ENCODE measurements at regions not wholly inside any gene's neighbourhood (a gene's known extent, or its start where the extent isn't known, plus 50 kb on each side); places are given as distances from the start of the nearest gene placed in this dataset.

DNA sequence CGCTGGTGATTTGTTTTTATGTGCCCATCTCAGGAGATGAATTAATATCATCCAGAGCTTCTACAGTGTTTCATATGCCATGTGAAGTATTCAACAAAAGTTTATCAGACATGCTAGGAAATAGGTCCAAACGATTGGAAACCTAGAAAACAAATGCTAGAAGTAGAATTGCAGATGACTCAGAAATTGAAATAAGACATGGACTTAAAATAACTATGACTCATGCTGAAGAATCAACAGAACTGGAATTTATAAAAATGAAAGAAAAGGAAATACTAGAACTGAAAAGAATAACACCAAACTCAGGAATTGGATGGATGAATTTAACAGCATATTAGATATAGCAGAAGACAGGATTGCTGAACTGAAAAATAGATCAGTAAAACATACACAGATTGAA is 172.7 kb upstream of the GIMD1 start:
- TF ChIP-seq, protein P1, sequence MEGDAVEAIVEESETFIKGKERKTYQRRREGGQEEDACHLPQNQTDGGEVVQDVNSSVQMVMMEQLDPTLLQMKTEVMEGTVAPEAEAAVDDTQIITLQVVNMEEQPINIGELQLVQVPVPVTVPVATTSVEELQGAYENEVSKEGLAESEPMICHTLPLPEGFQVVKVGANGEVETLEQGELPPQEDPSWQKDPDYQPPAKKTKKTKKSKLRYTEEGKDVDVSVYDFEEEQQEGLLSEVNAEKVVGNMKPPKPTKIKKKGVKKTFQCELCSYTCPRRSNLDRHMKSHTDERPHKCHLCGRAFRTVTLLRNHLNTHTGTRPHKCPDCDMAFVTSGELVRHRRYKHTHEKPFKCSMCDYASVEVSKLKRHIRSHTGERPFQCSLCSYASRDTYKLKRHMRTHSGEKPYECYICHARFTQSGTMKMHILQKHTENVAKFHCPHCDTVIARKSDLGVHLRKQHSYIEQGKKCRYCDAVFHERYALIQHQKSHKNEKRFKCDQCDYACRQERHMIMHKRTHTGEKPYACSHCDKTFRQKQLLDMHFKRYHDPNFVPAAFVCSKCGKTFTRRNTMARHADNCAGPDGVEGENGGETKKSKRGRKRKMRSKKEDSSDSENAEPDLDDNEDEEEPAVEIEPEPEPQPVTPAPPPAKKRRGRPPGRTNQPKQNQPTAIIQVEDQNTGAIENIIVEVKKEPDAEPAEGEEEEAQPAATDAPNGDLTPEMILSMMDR (IDR thresholded peaks at IDR 0.05) = no peak
- TF ChIP-seq EZH2 (IDR thresholded peaks at IDR 0.05; ENCODE audit: borderline replicate concordance, insufficient read depth, low read depth, low read length, poor library complexity, severe bottlenecking) = no peak

Measured in B cell (primary cell).